Neural cell (in vitro differentiated cells): ENCODE measurements at regions not wholly inside any gene's neighbourhood (a gene's known extent, or its start where the extent isn't known, plus 50 kb on each side); places are given as distances from the start of the nearest gene placed in this dataset.

Source experiments
- H2AFZ ChIP-seq: fragments of 200-600, 300-800 bp; sonication (generic), shearing (Covaris generic); 2 replicates; pipeline ENCODE4 v1.6.0; 2014; ENCODE audit warnings: low read depth, mild to moderate bottlenecking, antibody characterized with exemption, low read length, moderate library complexity
- H3F3A ChIP-seq: fragments of 200-600 bp; shearing (Covaris generic); 2 replicates; pipeline ENCODE4 v1.6.1; 2016; ENCODE audit warnings: mild to moderate bottlenecking, moderate library complexity, mixed read lengths, antibody characterized with exemption, low read length; ENCODE audit not compliant: insufficient read depth, poor library complexity, severe bottlenecking
- H3K27ac ChIP-seq: fragments of 200-600, 300-800 bp; sonication (generic), shearing (Covaris generic); 2 replicates; pipeline ENCODE4 v1.5.1; 2014; ENCODE audit warnings: mild to moderate bottlenecking, low read length, moderate library complexity
- H3K27me3 ChIP-seq: fragments of 300-800, 200-600 bp; sonication (generic), shearing (Covaris generic); 2 replicates; pipeline ENCODE4 v1.6.0; 2014; ENCODE audit warnings: mild to moderate bottlenecking, low read depth, low read length, moderate library complexity; ENCODE audit not compliant: insufficient read depth
- H3K36me3 ChIP-seq: fragments of 300-800, 200-600 bp; sonication (generic), shearing (Covaris generic); 2 replicates; pipeline ENCODE4 v1.5.1; 2014; ENCODE audit warnings: mild to moderate bottlenecking, antibody characterized with exemption, low read length, moderate library complexity; ENCODE audit not compliant: insufficient read depth
- H3K4me2 ChIP-seq: fragments of 300-800, 200-600 bp; sonication (generic), shearing (Covaris generic); 2 replicates; pipeline ENCODE4 v1.6.0; 2014; ENCODE audit warnings: mild to moderate bottlenecking, low read length
- H3K4me3 ChIP-seq: fragments of 300-800, 200-600 bp; sonication (generic), shearing (Covaris generic); 2 replicates; pipeline ENCODE4 v1.5.1; 2014; ENCODE audit warnings: mild to moderate bottlenecking, low read length, moderate library complexity
- H3K79me2 ChIP-seq: fragments of 200-600 bp; shearing (Covaris generic); replicated peaks from 2 replicates; pipeline ENCODE4 v1.6.0; 2014; ENCODE audit warnings: mild to moderate bottlenecking, low read length, moderate library complexity; ENCODE audit not compliant: insufficient read depth
- H3K9ac ChIP-seq: fragments of 300-800, 200-600 bp; sonication (generic), shearing (Covaris generic); 2 replicates; pipeline ENCODE4 v1.6.1; 2016; ENCODE audit warnings: mild to moderate bottlenecking, low read length, mixed read lengths
- H3K9me2 ChIP-seq: fragments of 200-600 bp; shearing (Covaris generic); 2 replicates; pipeline ENCODE4 v1.6.1; 2016; ENCODE audit warnings: mild to moderate bottlenecking, low read length, mixed read lengths; ENCODE audit not compliant: insufficient read depth
- H3K9me3 ChIP-seq: fragments of 200-600, 300-800 bp; sonication (generic), shearing (Covaris generic); 2 replicates; pipeline ENCODE4 v1.6.1; 2016; ENCODE audit warnings: mild to moderate bottlenecking, mixed run types, low read length, moderate library complexity, mixed read lengths
- H4K20me1 ChIP-seq: fragments of 200-600 bp; shearing (Covaris generic); 2 replicates; pipeline ENCODE4 v1.6.1; 2016; ENCODE audit warnings: mild to moderate bottlenecking, mixed run types; ENCODE audit not compliant: insufficient read depth
- EP300 ChIP-seq: fragments of 450-650 bp; conservative IDR thresholded peaks from 2 replicates; pipeline ENCODE4 v1.6.1; 2014; ENCODE audit warnings: antibody characterized with exemption, mild to moderate bottlenecking, moderate library complexity; ENCODE audit not compliant: poor library complexity, severe bottlenecking
- EZH2 ChIP-seq: fragments of 200-600, 300-800 bp; shearing (Covaris generic), sonication (generic); IDR thresholded peaks from 2 replicates; pipeline ENCODE4 v1.6.1; 2014; ENCODE audit warnings: antibody characterized with exemption, low read length, borderline replicate concordance, mild to moderate bottlenecking; ENCODE audit not compliant: insufficient read depth, poor library complexity, severe bottlenecking
- MXI1 ChIP-seq: fragments of 450-650 bp; conservative IDR thresholded peaks from 2 replicates; pipeline ENCODE4 v1.6.1; 2014; ENCODE audit warnings: antibody characterized with exemption, mild to moderate bottlenecking; ENCODE audit not compliant: poor library complexity, severe bottlenecking
- POLR2AphosphoS5 ChIP-seq: IDR thresholded peaks from 2 replicates; pipeline ENCODE4 v1.6.1; 2012
- RAD21 ChIP-seq: fragments of 450-650 bp; conservative IDR thresholded peaks from 2 replicates; pipeline ENCODE4 v1.6.1; 2014; ENCODE audit warnings: antibody characterized with exemption, mild to moderate bottlenecking, moderate library complexity
- SMC3 ChIP-seq: fragments of 450-650 bp; conservative IDR thresholded peaks from 2 replicates; pipeline ENCODE4 v1.6.1; 2014; ENCODE audit warnings: antibody characterized with exemption, mild to moderate bottlenecking, moderate library complexity; ENCODE audit not compliant: poor library complexity
- TAF1 ChIP-seq: IDR thresholded peaks from 2 replicates; pipeline ENCODE4 v1.6.1; 2012; ENCODE audit warnings: low read depth
- TF ChIP-seq, protein P1 (sequence below): fragments of 450-650 bp; IDR thresholded peaks from 2 replicates; pipeline ENCODE4 v1.5.1; 2014; ENCODE audit warnings: antibody characterized with exemption, mild to moderate bottlenecking, moderate library complexity; ENCODE audit not compliant: poor library complexity, severe bottlenecking
- TF ChIP-seq, protein P2 (sequence below): IDR thresholded peaks from 2 replicates; pipeline ENCODE4 v1.6.1; 2012; ENCODE audit warnings: borderline replicate concordance

DNA sequence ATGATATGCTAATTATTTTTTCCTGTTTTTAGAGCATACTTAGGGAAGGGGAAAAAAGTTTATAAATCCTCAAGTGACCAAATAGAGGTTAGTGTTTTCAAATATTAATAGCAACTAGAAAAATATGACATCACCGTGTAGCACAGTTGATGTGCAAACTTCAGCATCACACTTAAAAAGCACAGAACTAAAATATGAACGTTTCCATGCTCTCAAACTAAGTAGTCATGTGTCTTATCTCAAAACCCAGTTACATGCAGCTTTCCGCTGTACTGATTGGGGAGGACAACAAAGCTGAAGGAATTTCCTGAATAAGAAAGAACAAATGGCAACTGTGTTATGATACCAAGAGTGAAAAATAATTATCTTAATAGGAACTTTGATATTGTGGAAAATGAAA, 903.7 kb downstream of the ADGRL2 start:
- Histone ChIP-seq H2AFZ (no peak overlapping the region), H3K27me3 (no peaks in the 10 kb centered on the region), H3K4me2 (no peak overlapping the region), H3K79me2 (no peaks in the 10 kb centered on the region), H4K20me1 (no peaks in the 10 kb centered on the region), H3F3A (no peaks in the 10 kb centered on the region), H3K9me2 (no peaks in the 10 kb centered on the region), H3K4me3 (no peak overlapping the region), H3K9me3 (no peaks in the 10 kb centered on the region), H3K36me3 (no peaks in the 10 kb centered on the region), H3K9ac (no peak overlapping the region), H3K27ac (no peak overlapping the region)
- TF ChIP-seq, protein P1, sequence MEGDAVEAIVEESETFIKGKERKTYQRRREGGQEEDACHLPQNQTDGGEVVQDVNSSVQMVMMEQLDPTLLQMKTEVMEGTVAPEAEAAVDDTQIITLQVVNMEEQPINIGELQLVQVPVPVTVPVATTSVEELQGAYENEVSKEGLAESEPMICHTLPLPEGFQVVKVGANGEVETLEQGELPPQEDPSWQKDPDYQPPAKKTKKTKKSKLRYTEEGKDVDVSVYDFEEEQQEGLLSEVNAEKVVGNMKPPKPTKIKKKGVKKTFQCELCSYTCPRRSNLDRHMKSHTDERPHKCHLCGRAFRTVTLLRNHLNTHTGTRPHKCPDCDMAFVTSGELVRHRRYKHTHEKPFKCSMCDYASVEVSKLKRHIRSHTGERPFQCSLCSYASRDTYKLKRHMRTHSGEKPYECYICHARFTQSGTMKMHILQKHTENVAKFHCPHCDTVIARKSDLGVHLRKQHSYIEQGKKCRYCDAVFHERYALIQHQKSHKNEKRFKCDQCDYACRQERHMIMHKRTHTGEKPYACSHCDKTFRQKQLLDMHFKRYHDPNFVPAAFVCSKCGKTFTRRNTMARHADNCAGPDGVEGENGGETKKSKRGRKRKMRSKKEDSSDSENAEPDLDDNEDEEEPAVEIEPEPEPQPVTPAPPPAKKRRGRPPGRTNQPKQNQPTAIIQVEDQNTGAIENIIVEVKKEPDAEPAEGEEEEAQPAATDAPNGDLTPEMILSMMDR = no peak
- TF ChIP-seq EP300 (no peak), SMC3 (no peak), RAD21 (no peak), EZH2 (no peak), POLR2AphosphoS5 (no peak), MXI1 (no peak), TAF1 (no peak)
- TF ChIP-seq, protein P2, sequence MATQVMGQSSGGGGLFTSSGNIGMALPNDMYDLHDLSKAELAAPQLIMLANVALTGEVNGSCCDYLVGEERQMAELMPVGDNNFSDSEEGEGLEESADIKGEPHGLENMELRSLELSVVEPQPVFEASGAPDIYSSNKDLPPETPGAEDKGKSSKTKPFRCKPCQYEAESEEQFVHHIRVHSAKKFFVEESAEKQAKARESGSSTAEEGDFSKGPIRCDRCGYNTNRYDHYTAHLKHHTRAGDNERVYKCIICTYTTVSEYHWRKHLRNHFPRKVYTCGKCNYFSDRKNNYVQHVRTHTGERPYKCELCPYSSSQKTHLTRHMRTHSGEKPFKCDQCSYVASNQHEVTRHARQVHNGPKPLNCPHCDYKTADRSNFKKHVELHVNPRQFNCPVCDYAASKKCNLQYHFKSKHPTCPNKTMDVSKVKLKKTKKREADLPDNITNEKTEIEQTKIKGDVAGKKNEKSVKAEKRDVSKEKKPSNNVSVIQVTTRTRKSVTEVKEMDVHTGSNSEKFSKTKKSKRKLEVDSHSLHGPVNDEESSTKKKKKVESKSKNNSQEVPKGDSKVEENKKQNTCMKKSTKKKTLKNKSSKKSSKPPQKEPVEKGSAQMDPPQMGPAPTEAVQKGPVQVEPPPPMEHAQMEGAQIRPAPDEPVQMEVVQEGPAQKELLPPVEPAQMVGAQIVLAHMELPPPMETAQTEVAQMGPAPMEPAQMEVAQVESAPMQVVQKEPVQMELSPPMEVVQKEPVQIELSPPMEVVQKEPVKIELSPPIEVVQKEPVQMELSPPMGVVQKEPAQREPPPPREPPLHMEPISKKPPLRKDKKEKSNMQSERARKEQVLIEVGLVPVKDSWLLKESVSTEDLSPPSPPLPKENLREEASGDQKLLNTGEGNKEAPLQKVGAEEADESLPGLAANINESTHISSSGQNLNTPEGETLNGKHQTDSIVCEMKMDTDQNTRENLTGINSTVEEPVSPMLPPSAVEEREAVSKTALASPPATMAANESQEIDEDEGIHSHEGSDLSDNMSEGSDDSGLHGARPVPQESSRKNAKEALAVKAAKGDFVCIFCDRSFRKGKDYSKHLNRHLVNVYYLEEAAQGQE = no peak

DNA sequence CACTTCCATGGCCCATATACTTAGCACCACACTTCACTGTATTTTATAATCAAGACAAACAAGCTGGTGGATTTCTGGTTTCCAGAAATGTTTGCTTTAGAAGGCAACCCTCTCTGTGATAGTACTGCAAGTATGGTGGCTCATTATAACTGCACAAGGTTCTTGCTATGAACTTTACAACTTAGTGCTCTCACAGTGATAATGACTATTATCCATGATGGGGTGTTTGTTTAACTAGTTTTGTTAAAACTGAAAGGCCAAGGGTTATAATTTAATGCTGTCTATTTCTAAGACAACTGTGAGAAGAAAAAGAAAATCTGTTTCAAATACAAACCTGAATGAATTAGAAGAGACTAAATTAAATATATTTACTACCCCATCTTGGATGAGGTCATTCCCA, 903.2 kb downstream of the ADGRL2 start:
- no peaks in the 10 kb centered on the region for H3K27me3 ChIP-seq
- no peaks in the 10 kb centered on the region for H3K9me2 ChIP-seq
- no peaks in the 10 kb centered on the region for H3K79me2 ChIP-seq
- no peaks in the 10 kb centered on the region for H3K36me3 ChIP-seq
- H4K20me1 ChIP-seq = no peaks in the 10 kb centered on the region
- no peak overlapping the region for H3K4me2 ChIP-seq
- H3K27ac ChIP-seq = no peak overlapping the region
- no peak overlapping the region for H3K9ac ChIP-seq
- H3F3A ChIP-seq = no peaks in the 10 kb centered on the region
- no peak overlapping the region for H3K4me3 ChIP-seq
- H3K9me3 ChIP-seq = no peaks in the 10 kb centered on the region
- no peak for TF ChIP-seq SMC3
- TF ChIP-seq, protein P1 = no peak
- no peak for TF ChIP-seq TAF1
- TF ChIP-seq MXI1 = no peak
- TF ChIP-seq EP300 = no peak
- TF ChIP-seq EZH2 = no peak
- TF ChIP-seq, protein P2 = no peak
- TF ChIP-seq RAD21 = no peak
- TF ChIP-seq POLR2AphosphoS5 = no peak
- H2AFZ ChIP-seq = no peak overlapping the region
